ENCODE measurements at regions not wholly inside any gene's neighbourhood (a gene's known extent, or its start where the extent isn't known, plus 50 kb on each side); places are given as distances from the start of the nearest gene placed in this dataset.
"Not testable (repeated sequence)": the region's sequence is repeated elsewhere in the genome, so short reads cannot be mapped to it uniquely, and the experiment has no call there.

- TF ChIP-seq CTCF, POLR2A (IDR thresholded peaks at IDR 0.05): not testable (repeated sequence)
Observed at GRCh38 chr15:85256009-85256997, 124.1 kb upstream of the AKAP13 start.
